RWPE1 (cell line): ENCODE measurements at regions not wholly inside any gene's neighbourhood (a gene's known extent, or its start where the extent isn't known, plus 50 kb on each side); places are given as distances from the start of the nearest gene placed in this dataset.

Experiments used
- CTCF ChIA-PET: fragments of 350-600 bp; sonication (Branson Sonifier 250); formaldehyde crosslinking; extraction: SDS; loops from one replicate; lab custom pipeline; 2021; lab: Yijun Ruan, JAX
- POLR2A ChIA-PET: fragments of 400-600 bp; formaldehyde crosslinking; extraction: SDS; loops from one replicate; lab custom pipeline; 2020; ENCODE audit warnings: antibody characterized with exemption; ENCODE audit not compliant: low non-redundant PET; lab: Yijun Ruan, JAX
- DNase-seq: peaks from one replicate; pipeline ENCODE4 v3.0.0; 2012; ENCODE audit warnings: low spot score
- H3K27ac ChIP-seq: fragments of 450-650 bp; 2 replicates; pipeline ENCODE4 v1.5.1; 2017
- CTCF ChIP-seq: fragments of 450-650 bp; conservative IDR thresholded peaks from 2 replicates; pipeline ENCODE4 v1.5.1; 2017; ENCODE audit warnings: low read depth, mild to moderate bottlenecking

GRCh38 chr4:111780965-111781364 is 364.3 kb upstream of the FAM241A start:
- ChIA-PET POLR2A (no interaction called here), CTCF (interaction anchor here (0.5 to 0.6 kb wide), 2 partner anchors 25 to 434 kb away, joined by 3 read pairs; no protein-coding TSS in a partner anchor)
- TF ChIP-seq CTCF: no peak
- DNase-seq: no peak
- H3K27ac ChIP-seq: no peak overlapping the region

GRCh38 chr4:111781611-111782010 is 363.6 kb upstream of the FAM241A start:
- DNase-seq: peak; percentile 61
- POLR2A ChIA-PET: no interaction called here
- no peak for TF ChIP-seq CTCF

GRCh38 chr4:111788099-111788498 is 357.2 kb upstream of the FAM241A start:
- DNase-seq: no peak
- no peak overlapping the region for H3K27ac ChIP-seq
- CTCF ChIA-PET: no interaction called here
- POLR2A ChIA-PET: no interaction called here
- TF ChIP-seq CTCF: no peak

More at GRCh38 chr4:111781611-111782010, 363.6 kb upstream of the FAM241A start:
- CTCF ChIA-PET: interaction anchor here (0.5 kb wide), 1 partner anchor 433 kb away, joined by 3 read pairs; no protein-coding TSS in a partner anchor
- H3K27ac ChIP-seq: no peak overlapping the region

- H3K27ac ChIP-seq: no peak overlapping the region
- ChIA-PET CTCF (no interaction called here), POLR2A (no interaction called here)
- no peak for DNase-seq
- TF ChIP-seq CTCF: no peak
Observed at GRCh38 chr4:111789901-111790640, 355.2 kb upstream of the FAM241A start.

- DNase-seq: no peak
- POLR2A ChIA-PET: no interaction called here
- TF ChIP-seq CTCF: no peak
- no peak overlapping the region for H3K27ac ChIP-seq
- CTCF ChIA-PET: interaction anchor here (0.6 kb wide), 1 partner anchor 240 kb away, joined by 3 read pairs; no protein-coding TSS in a partner anchor
Observed at GRCh38 chr4:111792632-111793031, 352.6 kb upstream of the FAM241A start.

GRCh38 chr4:111793433-111794091 is 351.7 kb upstream of the FAM241A start:
- ChIA-PET POLR2A (no interaction called here), CTCF (no interaction called here)
- no peak overlapping the region for H3K27ac ChIP-seq
- TF ChIP-seq CTCF: no peak
- DNase-seq: no peak
